ENCODE measurements at regions not wholly inside any gene's neighbourhood (a gene's known extent, or its start where the extent isn't known, plus 50 kb on each side); places are given as distances from the start of the nearest gene placed in this dataset.
A peak's percentile ranks its signal among the peaks of the same experiment; 100 is the strongest.

- no peak for TF ChIP-seq CTCF (IDR thresholded peaks at IDR 0.05)
- ChIA-PET CTCF (no interaction called here), POLR2A (no interaction called here)
- Mint-ChIP-seq H3K36me3 (ENCODE audit: low read depth) (no peaks in the 10 kb centered on the region), H3K9me3 (no peaks in the 10 kb centered on the region), H3K27me3 (peaks cover 39% of the 10 kb centered on the region), H3K4me1 (ENCODE audit: low read depth) (peaks cover 10% of the 10 kb centered on the region), H3K27ac (no peak overlapping the region), H3K4me3 (peak overlapping the region; percentile 90)
- ATAC-seq (ENCODE audit: poor library complexity) (no peak), DNase-seq (no peak)
- H3K9me3 ChIP-seq (ENCODE audit: control insufficient read depth in 1 of 2, insufficient read depth in 1 of 2, low read length in 2 of 2), result no peaks in the 10 kb centered on the region
- peaks cover 21 to 26% of the 10 kb centered on the region in 2 experiments for H3K27me3 ChIP-seq (ENCODE audit: control insufficient read depth in 1 of 2, insufficient read depth in 2 of 2, low read length in 2 of 2)
- no peaks in the 10 kb centered on the region for H3K36me3 ChIP-seq (ENCODE audit: insufficient read depth, low read length)
- intact Hi-C loops (cut with DNase I, micrococcal nuclease), result no loop called here
- H3K27ac ChIP-seq (ENCODE audit: low read depth in 1 of 2, low read length in 2 of 2), result no peak overlapping the region
- H3K4me1 ChIP-seq (ENCODE audit: insufficient read depth, low read length), result peaks cover 14% of the 10 kb centered on the region
- H3K4me3 ChIP-seq (ENCODE audit: low read length), result peak overlapping the region; percentile 53
Measured at GRCh38 chr17:73901249-73901648, 257.0 kb upstream of the SDK2 start.

- TF ChIP-seq CTCF (IDR thresholded peaks at IDR 0.05), result no peak
- ChIA-PET POLR2A (no interaction called here), CTCF (no interaction called here)
- Histone ChIP-seq H3K9me3 (ENCODE audit: control insufficient read depth in 1 of 2, insufficient read depth in 1 of 2, low read length in 2 of 2) (peaks cover 0 to 5% of the 10 kb centered on the region in 2 experiments), H3K4me3 (ENCODE audit: low read length) (peak overlapping the region; percentile 53), H3K36me3 (ENCODE audit: insufficient read depth, low read length) (no peaks in the 10 kb centered on the region), H3K27me3 (ENCODE audit: control insufficient read depth in 1 of 2, insufficient read depth in 2 of 2, low read length in 2 of 2) (peaks cover 23 to 31% of the 10 kb centered on the region in 2 experiments), H3K4me1 (ENCODE audit: insufficient read depth, low read length) (peaks cover 14% of the 10 kb centered on the region), H3K27ac (ENCODE audit: low read depth in 1 of 2, low read length in 2 of 2) (no peak overlapping the region)
- Mint-ChIP-seq H3K9me3 (no peaks in the 10 kb centered on the region), H3K4me1 (ENCODE audit: low read depth) (peaks cover 10% of the 10 kb centered on the region), H3K4me3 (peak overlapping the region; percentile 90), H3K36me3 (ENCODE audit: low read depth) (no peaks in the 10 kb centered on the region), H3K27ac (no peak overlapping the region), H3K27me3 (peaks cover 39% of the 10 kb centered on the region)
- ATAC-seq (ENCODE audit: poor library complexity) (no peak), DNase-seq (peak in 9 of 14 experiments; percentile 1 to 46 (median 18))
- intact Hi-C loops (cut with DNase I, micrococcal nuclease), result no loop called here
Measured at GRCh38 chr17:73901661-73902415, 257.6 kb upstream of the SDK2 start.

- ChIA-PET CTCF (no interaction called here), POLR2A (no interaction called here)
- ATAC-seq (ENCODE audit: poor library complexity), result no peak
- H3K36me3 Mint-ChIP-seq (ENCODE audit: low read depth), result no peaks in the 10 kb centered on the region
- no peaks in the 10 kb centered on the region for H3K9me3 Mint-ChIP-seq
- H3K4me3 ChIP-seq (ENCODE audit: low read length), result peak overlapping the region; percentile 53
- H3K27me3 ChIP-seq (ENCODE audit: control insufficient read depth in 1 of 2, insufficient read depth in 2 of 2, low read length in 2 of 2), result peaks cover 26 to 31% of the 10 kb centered on the region in 2 experiments
- peaks cover 0 to 7% of the 10 kb centered on the region in 2 experiments for H3K9me3 ChIP-seq (ENCODE audit: control insufficient read depth in 1 of 2, insufficient read depth in 1 of 2, low read length in 2 of 2)
- H3K4me3 Mint-ChIP-seq, result peak overlapping the region; percentile 90
- H3K4me1 Mint-ChIP-seq (ENCODE audit: low read depth), result peaks cover 10% of the 10 kb centered on the region
- H3K27me3 Mint-ChIP-seq, result peaks cover 37% of the 10 kb centered on the region
- H3K27ac ChIP-seq (ENCODE audit: low read depth in 1 of 2, low read length in 2 of 2), result no peak overlapping the region
- TF ChIP-seq CTCF (IDR thresholded peaks at IDR 0.05), result no peak
- intact Hi-C loops (cut with DNase I, micrococcal nuclease), result no loop called here
- H3K4me1 ChIP-seq (ENCODE audit: insufficient read depth, low read length), result peaks cover 14% of the 10 kb centered on the region
- H3K27ac Mint-ChIP-seq, result no peak overlapping the region
- peak in 2 of 14 experiments; percentile 13 to 26 for DNase-seq
- H3K36me3 ChIP-seq (ENCODE audit: insufficient read depth, low read length), result no peaks in the 10 kb centered on the region
Measured at GRCh38 chr17:73902416-73903181, 258.4 kb upstream of the SDK2 start.

Data from CD4-positive, alpha-beta T cell (primary cell).